Stimulated activated CD4-positive, alpha-beta T cell treated with anti-CD3 and anti-CD28 coated beads, Interleukin-4, amount 100 ng/mL, for 4 hours (primary cell): ENCODE measurements at regions not wholly inside any gene's neighbourhood (a gene's known extent, or its start where the extent isn't known, plus 50 kb on each side); places are given as distances from the start of the nearest gene placed in this dataset.
"Not testable (repeated sequence)": the region's sequence is repeated elsewhere in the genome, so short reads cannot be mapped to it uniquely, and the experiment has no call there.

ENCODE experiments used
- DNase-seq, 2 experiments: peaks; one replicate each; pipeline ENCODE4 v3.0.0-alpha.2; 2020

- no peak for DNase-seq
Measured at GRCh38 chr9:71587576-71588362, 180.5 kb downstream of the CEMIP2 start.

GRCh38 chr9:71583792-71584191, 184.5 kb downstream of the CEMIP2 start:
- no peak for DNase-seq

- no peak for DNase-seq
Measured at GRCh38 chr9:71582347-71582746, 186.0 kb downstream of the CEMIP2 start.

- DNase-seq = no peak
Measured at GRCh38 chr9:71581101-71581500, 187.2 kb downstream of the CEMIP2 start.

GRCh38 chr9:71571186-71571585, 197.1 kb downstream of the CEMIP2 start:
- DNase-seq = no peak

- DNase-seq = no peak
Measured at GRCh38 chr9:71567890-71568289, 200.4 kb downstream of the CEMIP2 start.

GRCh38 chr9:71562140-71562539, 206.2 kb downstream of the CEMIP2 start:
- DNase-seq = no peak

- no peak for DNase-seq
Measured at GRCh38 chr9:71557310-71557709, 211.0 kb downstream of the CEMIP2 start.

GRCh38 chr9:71552480-71552879, 215.8 kb downstream of the CEMIP2 start:
- DNase-seq = no peak

GRCh38 chr9:71549023-71549422, 219.3 kb downstream of the CEMIP2 start:
- no peak for DNase-seq

GRCh38 chr9:71544464-71544863, 223.8 kb downstream of the CEMIP2 start:
- DNase-seq = no peak

- DNase-seq = no peak
Measured at GRCh38 chr9:71541436-71541835, 226.9 kb downstream of the CEMIP2 start.

- DNase-seq = no peak
Measured at GRCh38 chr9:71524996-71525580, 243.2 kb downstream of the CEMIP2 start.

GRCh38 chr9:71524516-71524915, 243.8 kb downstream of the CEMIP2 start:
- no peak for DNase-seq

GRCh38 chr9:71521132-71521531, 247.2 kb downstream of the CEMIP2 start:
- no peak for DNase-seq

- DNase-seq = no peak
Measured at GRCh38 chr9:71519098-71519696, 249.1 kb downstream of the CEMIP2 start.

GRCh38 chr9:71518045-71518827, 250.1 kb downstream of the CEMIP2 start:
- DNase-seq = no peak

GRCh38 chr9:71515626-71516025, 252.7 kb downstream of the CEMIP2 start:
- DNase-seq = no peak

GRCh38 chr9:71515107-71515506, 253.2 kb downstream of the CEMIP2 start:
- no peak for DNase-seq

GRCh38 chr9:71514344-71514975, 253.9 kb downstream of the CEMIP2 start:
- DNase-seq = no peak

GRCh38 chr9:71509054-71509453, 259.3 kb downstream of the CEMIP2 start:
- DNase-seq = no peak

GRCh38 chr9:71508141-71508540, 260.2 kb downstream of the CEMIP2 start:
- not testable (repeated sequence) for DNase-seq

- no peak for DNase-seq
Measured at GRCh38 chr9:71506821-71507220, 261.5 kb downstream of the CEMIP2 start.
